C4-2B (cell line): ENCODE measurements at regions not wholly inside any gene's neighbourhood (a gene's known extent, or its start where the extent isn't known, plus 50 kb on each side); places are given as distances from the start of the nearest gene placed in this dataset.

Experiments used
- CTCF ChIP-seq: fragments of 450-650 bp; conservative IDR thresholded peaks from 2 replicates; pipeline ENCODE4 v1.5.1; 2017; ENCODE audit warnings: mild to moderate bottlenecking
- ZFX ChIP-seq: fragments of 450-650 bp; IDR thresholded peaks from 2 replicates; pipeline ENCODE4 v1.6.1; 2017

GRCh38 chr14:38761033-38761432 lies 342.0 kb downstream of the SEC23A start:
- TF ChIP-seq CTCF (no peak), ZFX (no peak)
